ENCODE measurements at regions not wholly inside any gene's neighbourhood (a gene's known extent, or its start where the extent isn't known, plus 50 kb on each side); places are given as distances from the start of the nearest gene placed in this dataset.

DNA sequence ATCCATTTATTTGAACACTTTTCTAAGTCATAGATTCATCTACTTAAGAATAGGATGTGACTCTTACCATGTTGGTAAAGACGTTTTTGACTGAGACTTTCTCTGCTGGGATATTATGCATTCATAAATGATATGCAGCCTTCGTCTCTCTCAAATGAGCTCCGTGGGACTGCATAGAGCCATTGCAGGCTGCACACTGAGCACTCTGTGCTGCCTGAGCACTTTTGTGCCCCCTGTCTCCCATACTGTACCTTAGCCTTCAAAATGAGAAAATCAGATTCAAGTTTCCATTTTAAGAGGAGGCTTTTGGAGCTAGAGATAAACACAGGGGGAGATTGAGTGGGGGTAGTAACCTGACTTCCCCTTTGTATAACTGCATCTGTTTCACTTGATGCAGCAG lies 433.6 kb downstream of the ZIC3 start:
- TF ChIP-seq, protein P1, sequence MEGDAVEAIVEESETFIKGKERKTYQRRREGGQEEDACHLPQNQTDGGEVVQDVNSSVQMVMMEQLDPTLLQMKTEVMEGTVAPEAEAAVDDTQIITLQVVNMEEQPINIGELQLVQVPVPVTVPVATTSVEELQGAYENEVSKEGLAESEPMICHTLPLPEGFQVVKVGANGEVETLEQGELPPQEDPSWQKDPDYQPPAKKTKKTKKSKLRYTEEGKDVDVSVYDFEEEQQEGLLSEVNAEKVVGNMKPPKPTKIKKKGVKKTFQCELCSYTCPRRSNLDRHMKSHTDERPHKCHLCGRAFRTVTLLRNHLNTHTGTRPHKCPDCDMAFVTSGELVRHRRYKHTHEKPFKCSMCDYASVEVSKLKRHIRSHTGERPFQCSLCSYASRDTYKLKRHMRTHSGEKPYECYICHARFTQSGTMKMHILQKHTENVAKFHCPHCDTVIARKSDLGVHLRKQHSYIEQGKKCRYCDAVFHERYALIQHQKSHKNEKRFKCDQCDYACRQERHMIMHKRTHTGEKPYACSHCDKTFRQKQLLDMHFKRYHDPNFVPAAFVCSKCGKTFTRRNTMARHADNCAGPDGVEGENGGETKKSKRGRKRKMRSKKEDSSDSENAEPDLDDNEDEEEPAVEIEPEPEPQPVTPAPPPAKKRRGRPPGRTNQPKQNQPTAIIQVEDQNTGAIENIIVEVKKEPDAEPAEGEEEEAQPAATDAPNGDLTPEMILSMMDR (IDR thresholded peaks at IDR 0.05; ENCODE audit: low read length): no peak
- TF ChIP-seq EZH2 (IDR thresholded peaks at IDR 0.05; ENCODE audit: borderline replicate concordance, low read length): no peak
